ENCODE measurements at regions not wholly inside any gene's neighbourhood (a gene's known extent, or its start where the extent isn't known, plus 50 kb on each side); places are given as distances from the start of the nearest gene placed in this dataset.

DNA sequence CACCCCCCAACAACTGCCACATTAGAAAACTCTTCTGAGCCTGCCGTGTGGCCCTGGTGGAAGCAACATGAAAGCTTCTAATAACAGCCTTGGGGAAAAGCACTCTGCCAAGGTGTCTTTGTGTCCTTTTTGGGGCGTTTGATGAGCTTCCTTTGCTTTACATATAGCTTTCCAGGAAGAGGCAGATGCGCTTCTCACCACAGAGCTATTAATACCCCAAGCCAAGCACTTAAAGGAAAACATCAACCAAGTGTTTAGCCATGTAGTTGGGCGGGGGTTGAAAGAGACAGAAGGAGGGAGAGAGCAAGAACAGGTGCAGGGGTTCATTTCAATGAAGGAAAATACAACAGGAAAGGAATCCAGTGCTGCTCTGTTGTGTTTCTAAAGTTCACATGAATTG lies 176.1 kb downstream of the VAPA start:
- Histone ChIP-seq H3K27ac (no peak overlapping the region), H3K4me3 (no peak overlapping the region), H3K36me3 (no peaks in the 10 kb centered on the region), H3K9me3 (no peaks in the 10 kb centered on the region), H3K4me1 (no peaks in the 10 kb centered on the region), H3K27me3 (no peaks in the 10 kb centered on the region)
- 45 to 71% methylated on average over 4 of the region's 4 CpGs for WGBS, 2 donors
- TF ChIP-seq, protein P1, sequence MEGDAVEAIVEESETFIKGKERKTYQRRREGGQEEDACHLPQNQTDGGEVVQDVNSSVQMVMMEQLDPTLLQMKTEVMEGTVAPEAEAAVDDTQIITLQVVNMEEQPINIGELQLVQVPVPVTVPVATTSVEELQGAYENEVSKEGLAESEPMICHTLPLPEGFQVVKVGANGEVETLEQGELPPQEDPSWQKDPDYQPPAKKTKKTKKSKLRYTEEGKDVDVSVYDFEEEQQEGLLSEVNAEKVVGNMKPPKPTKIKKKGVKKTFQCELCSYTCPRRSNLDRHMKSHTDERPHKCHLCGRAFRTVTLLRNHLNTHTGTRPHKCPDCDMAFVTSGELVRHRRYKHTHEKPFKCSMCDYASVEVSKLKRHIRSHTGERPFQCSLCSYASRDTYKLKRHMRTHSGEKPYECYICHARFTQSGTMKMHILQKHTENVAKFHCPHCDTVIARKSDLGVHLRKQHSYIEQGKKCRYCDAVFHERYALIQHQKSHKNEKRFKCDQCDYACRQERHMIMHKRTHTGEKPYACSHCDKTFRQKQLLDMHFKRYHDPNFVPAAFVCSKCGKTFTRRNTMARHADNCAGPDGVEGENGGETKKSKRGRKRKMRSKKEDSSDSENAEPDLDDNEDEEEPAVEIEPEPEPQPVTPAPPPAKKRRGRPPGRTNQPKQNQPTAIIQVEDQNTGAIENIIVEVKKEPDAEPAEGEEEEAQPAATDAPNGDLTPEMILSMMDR (IDR thresholded peaks at IDR 0.05) = no peak
- TF ChIP-seq POLR2A (IDR thresholded peaks at IDR 0.05) = no peak
- DNase-seq (no peak), ATAC-seq (ENCODE audit: low FRiP score in 2 of 2) (no peak)

DNA sequence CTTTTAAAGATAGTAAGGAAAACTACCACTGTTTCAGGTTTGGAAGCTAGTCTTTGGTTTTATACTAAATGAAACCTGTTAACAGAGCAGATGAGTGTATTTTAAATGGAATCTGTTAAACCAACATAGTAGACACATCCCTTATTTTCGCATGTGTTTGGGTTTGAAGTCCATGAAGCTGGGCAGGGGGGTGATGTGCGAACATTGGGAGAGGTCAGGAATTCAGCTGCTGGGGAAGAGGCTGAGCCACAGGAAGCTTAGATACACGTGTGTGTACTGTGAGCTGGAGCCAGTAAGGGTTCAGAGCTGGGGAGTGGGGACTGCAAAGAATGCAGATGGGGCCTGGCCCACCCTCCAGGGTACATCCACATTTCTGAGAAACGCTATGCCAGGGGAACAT lies 176.9 kb downstream of the VAPA start:
- Histone ChIP-seq H3K9me3 (no peaks in the 10 kb centered on the region), H3K27ac (no peak overlapping the region), H3K4me1 (no peaks in the 10 kb centered on the region), H3K27me3 (no peaks in the 10 kb centered on the region), H3K36me3 (no peaks in the 10 kb centered on the region), H3K4me3 (no peak overlapping the region)
- 78 to 81% methylated on average over 4 of the region's 4 CpGs for WGBS, 2 donors
- no peak for DNase-seq
- no peak for ATAC-seq (ENCODE audit: low FRiP score in 2 of 2)
- no peak for TF ChIP-seq EP300 (IDR thresholded peaks at IDR 0.05)
- no peak for TF ChIP-seq POLR2AphosphoS5 (IDR thresholded peaks at IDR 0.05)
- TF ChIP-seq, protein P1 (IDR thresholded peaks at IDR 0.05) = no peak
- no peak for TF ChIP-seq POLR2A (IDR thresholded peaks at IDR 0.05)

DNA sequence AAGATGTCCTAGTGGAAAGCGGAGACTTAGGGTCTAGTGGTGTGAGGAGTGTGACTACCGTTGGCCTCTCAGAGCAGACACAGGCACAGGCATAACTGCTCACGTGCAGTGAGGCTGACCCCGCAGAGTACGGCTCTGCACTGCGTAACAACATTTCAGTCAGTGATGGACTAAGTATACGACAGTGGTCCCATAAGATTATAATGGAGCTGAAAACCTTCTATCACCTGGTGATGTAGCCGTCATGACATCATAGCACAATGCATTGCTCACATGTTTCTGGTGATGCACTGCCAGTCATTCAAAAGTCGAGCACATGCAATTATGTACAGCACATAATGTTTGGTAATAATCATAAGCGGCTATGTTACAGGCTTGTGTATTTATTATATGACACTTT lies 179.6 kb downstream of the VAPA start:
- ATAC-seq (ENCODE audit: low FRiP score in 2 of 2) (no peak), DNase-seq (no peak)
- Histone ChIP-seq H3K9me3 (no peaks in the 10 kb centered on the region), H3K4me1 (no peaks in the 10 kb centered on the region), H3K27me3 (no peaks in the 10 kb centered on the region), H3K27ac (no peak overlapping the region), H3K36me3 (no peaks in the 10 kb centered on the region), H3K4me3 (no peak overlapping the region)
- TF ChIP-seq POLR2A (IDR thresholded peaks at IDR 0.05) (no peak), POLR2AphosphoS5 (IDR thresholded peaks at IDR 0.05) (no peak), EP300 (IDR thresholded peaks at IDR 0.05) (no peak)
- TF ChIP-seq, protein P1 (IDR thresholded peaks at IDR 0.05) = no peak
- 94 to 96% methylated on average over 10 of the region's 10 CpGs for WGBS, 2 donors

DNA sequence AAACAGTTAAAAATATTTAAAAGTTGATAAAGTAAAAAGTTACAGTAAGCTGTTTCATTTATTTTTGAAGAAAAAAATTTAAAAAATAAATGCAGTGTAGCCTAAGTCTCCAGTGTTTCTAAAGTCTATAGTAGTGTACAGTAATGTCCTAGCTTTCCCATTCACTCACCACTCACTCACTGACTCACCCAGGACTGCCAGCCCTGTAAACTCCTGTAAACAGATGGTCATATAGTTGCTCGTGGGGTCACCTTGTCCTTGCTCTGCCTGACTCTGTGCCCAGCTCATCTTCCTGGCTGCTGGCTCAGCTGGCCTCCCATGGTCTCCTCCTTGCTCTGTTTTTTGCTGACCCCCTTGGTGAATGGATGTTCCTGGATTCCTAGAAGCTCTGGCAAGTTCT lies 180.3 kb downstream of the VAPA start:
- DNase-seq = no peak
- 75 to 92% methylated on average over 1 of the region's 1 CpG for WGBS, 2 donors
- ATAC-seq (ENCODE audit: low FRiP score in 2 of 2) = no peak
- Histone ChIP-seq H3K36me3 (no peaks in the 10 kb centered on the region), H3K4me1 (no peaks in the 10 kb centered on the region), H3K27me3 (no peaks in the 10 kb centered on the region), H3K27ac (no peak overlapping the region), H3K4me3 (no peak overlapping the region), H3K9me3 (no peaks in the 10 kb centered on the region)
- TF ChIP-seq, protein P1 (IDR thresholded peaks at IDR 0.05) = no peak
- TF ChIP-seq POLR2A (IDR thresholded peaks at IDR 0.05) (no peak), POLR2AphosphoS5 (IDR thresholded peaks at IDR 0.05) (no peak), EP300 (IDR thresholded peaks at IDR 0.05) (no peak)

DNA sequence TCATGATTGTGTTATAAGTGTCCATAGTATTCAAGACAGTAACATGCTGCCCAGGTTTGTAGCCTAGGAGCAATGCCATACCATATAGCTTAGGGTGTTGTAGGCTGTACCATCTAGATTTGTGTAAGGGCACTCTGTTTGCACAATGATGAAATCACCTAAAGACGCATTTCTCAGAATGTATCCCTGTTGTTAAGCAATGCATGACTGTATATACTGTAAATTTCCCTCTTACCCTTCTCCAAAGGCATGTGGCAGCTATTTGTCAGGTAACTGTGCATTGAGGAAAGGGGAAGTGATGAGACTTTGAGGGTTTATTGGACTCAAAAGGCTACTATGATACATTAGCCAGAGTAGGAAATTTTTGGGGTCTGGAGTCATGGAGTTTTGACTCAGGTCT lies 180.8 kb downstream of the VAPA start:
- WGBS, 2 donors = 69 to 87% methylated on average over 1 of the region's 1 CpG
- no peak for ATAC-seq (ENCODE audit: low FRiP score in 2 of 2)
- no peaks in the 10 kb centered on the region for H3K9me3 ChIP-seq

More for the DNA sequence above, 180.8 kb downstream of the VAPA start:
- Histone ChIP-seq H3K4me1 (no peaks in the 10 kb centered on the region), H3K4me3 (no peak overlapping the region), H3K27me3 (no peaks in the 10 kb centered on the region), H3K27ac (no peak overlapping the region), H3K36me3 (no peaks in the 10 kb centered on the region)
- no peak for TF ChIP-seq POLR2AphosphoS5 (IDR thresholded peaks at IDR 0.05)
- TF ChIP-seq, protein P1 (IDR thresholded peaks at IDR 0.05) = no peak
- no peak for TF ChIP-seq EP300 (IDR thresholded peaks at IDR 0.05)
- TF ChIP-seq POLR2A (IDR thresholded peaks at IDR 0.05) = no peak
- no peak for DNase-seq
